Testis (tissue), 2 donors: ENCODE measurements at regions not wholly inside any gene's neighbourhood (a gene's known extent, or its start where the extent isn't known, plus 50 kb on each side); places are given as distances from the start of the nearest gene placed in this dataset.

Experiments used
- DNase-seq: peaks from one replicate; pipeline ENCODE4 v3.0.0-alpha.2; 2019
- H3K27ac ChIP-seq, 2 donors: fragments of 200-600 bp; sonication (generic); one replicate each; pipeline ENCODE4 v1.5.1; 2019
- H3K27me3 ChIP-seq: fragments of 200-600 bp; sonication (generic); one replicate; pipeline ENCODE4 v1.5.1; 2019
- H3K36me3 ChIP-seq: fragments of 200-600 bp; sonication (generic); one replicate; pipeline ENCODE4 v1.5.1; 2017; ENCODE audit warnings: low read depth; ENCODE audit errors: missing control alignments
- H3K4me1 ChIP-seq: fragments of 200-600 bp; sonication (generic); one replicate; pipeline ENCODE4 v1.5.1; 2019
- H3K4me3 ChIP-seq, 2 donors: fragments of 200-600 bp; sonication (generic); one replicate each; pipeline ENCODE4 v1.5.1; 2017 to 2019
- H3K9me3 ChIP-seq: fragments of 200-600 bp; sonication (generic); one replicate; pipeline ENCODE4 v1.5.1; 2017
- POLR2A ChIP-seq: fragments of 450-650 bp; IDR thresholded peaks from one replicate; pipeline ENCODE4 v1.6.1; 2017; ENCODE audit warnings: antibody characterized with exemption, mild to moderate bottlenecking, moderate library complexity
- WGBS, 2 donors: methylation state at CpG; one replicate each; pipeline ENCODE4 v1.1.5; 2018; 5-methylcytosine and 5-hydroxymethylcytosine counted together
- intact Hi-C: fragments of 100-400 bp; cut with DNase I; formaldehyde crosslinking; loops from one replicate; pipeline ENCODE4 v1.15.1; 2023; ENCODE audit warnings: low total_unique reads
- TF ChIP-seq, protein P1 (sequence below), 3 experiments: fragments of 450-650 bp in 2 of 3; fragments of 200-600 bp in 1 of 3; sonication (generic) in 1 of 3; IDR thresholded peaks; one replicate each; pipeline ENCODE4 v1.5.1; 2016 to 2019; ENCODE audit warnings: antibody characterized with exemption in 3 of 3, mild to moderate bottlenecking in 2 of 3, moderate library complexity in 1 of 3

DNA sequence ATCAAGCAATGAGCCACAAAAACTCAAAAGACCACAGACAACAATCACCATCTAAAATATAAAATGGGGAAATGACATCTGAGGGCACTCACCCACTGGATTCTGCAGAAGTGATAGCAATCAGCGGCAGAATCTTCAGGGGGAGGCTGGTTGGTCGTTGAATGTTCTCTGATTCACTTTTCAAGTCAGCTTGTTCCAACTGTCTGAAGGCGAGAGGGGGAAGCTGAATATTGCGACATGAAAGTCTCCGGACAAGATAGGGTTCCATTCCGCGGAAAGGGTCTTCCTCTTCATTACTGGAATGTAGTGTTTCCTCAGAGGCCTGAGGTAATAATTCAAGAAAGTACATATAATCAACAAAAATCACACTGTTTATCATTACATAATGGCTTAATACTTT is 94.9 kb upstream of the PDE4D start:
- TF ChIP-seq, protein P1, sequence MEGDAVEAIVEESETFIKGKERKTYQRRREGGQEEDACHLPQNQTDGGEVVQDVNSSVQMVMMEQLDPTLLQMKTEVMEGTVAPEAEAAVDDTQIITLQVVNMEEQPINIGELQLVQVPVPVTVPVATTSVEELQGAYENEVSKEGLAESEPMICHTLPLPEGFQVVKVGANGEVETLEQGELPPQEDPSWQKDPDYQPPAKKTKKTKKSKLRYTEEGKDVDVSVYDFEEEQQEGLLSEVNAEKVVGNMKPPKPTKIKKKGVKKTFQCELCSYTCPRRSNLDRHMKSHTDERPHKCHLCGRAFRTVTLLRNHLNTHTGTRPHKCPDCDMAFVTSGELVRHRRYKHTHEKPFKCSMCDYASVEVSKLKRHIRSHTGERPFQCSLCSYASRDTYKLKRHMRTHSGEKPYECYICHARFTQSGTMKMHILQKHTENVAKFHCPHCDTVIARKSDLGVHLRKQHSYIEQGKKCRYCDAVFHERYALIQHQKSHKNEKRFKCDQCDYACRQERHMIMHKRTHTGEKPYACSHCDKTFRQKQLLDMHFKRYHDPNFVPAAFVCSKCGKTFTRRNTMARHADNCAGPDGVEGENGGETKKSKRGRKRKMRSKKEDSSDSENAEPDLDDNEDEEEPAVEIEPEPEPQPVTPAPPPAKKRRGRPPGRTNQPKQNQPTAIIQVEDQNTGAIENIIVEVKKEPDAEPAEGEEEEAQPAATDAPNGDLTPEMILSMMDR (IDR thresholded peaks at IDR 0.05) = no peak
- TF ChIP-seq POLR2A = no peak
- no peak overlapping the region for H3K27ac ChIP-seq
- no peak overlapping the region for H3K4me3 ChIP-seq
- 90 to 92% methylated on average over 7 of the region's 7 CpGs for WGBS, 2 donors
- no peaks in the 10 kb centered on the region for H3K36me3 ChIP-seq
- H3K4me1 ChIP-seq = no peaks in the 10 kb centered on the region
- no peaks in the 10 kb centered on the region for H3K9me3 ChIP-seq
- intact Hi-C loops = no loop called here
- no peaks in the 10 kb centered on the region for H3K27me3 ChIP-seq
- DNase-seq = no peak

DNA sequence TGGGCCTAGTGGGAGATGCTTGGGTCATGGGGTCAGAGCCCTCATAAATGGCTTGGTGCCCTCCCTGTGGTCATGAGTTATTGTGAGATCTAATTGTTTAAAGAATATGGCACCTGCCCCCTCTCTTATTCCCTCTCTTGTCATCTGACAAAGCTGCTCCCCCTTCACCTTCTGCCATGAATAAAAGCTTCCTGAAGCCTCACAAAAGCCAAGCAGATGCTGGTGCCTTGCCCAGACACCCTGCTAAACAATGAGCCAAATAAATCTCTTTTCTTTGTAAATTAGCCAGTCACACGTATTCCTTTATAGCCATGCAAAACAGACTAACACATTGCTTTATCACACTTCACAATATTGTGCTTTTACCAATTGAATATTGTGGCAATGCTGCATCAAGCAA is 82.8 kb upstream of the PDE4D start:
- H3K27ac ChIP-seq = no peak overlapping the region
- no peak for DNase-seq
- WGBS, 2 donors = 76 to 86% methylated on average over 1 of the region's 1 CpG
- H3K27me3 ChIP-seq = no peaks in the 10 kb centered on the region
- no peak overlapping the region for H3K4me3 ChIP-seq
- no peaks in the 10 kb centered on the region for H3K4me1 ChIP-seq
- TF ChIP-seq POLR2A = no peak
- TF ChIP-seq, protein P1 (IDR thresholded peaks at IDR 0.05) = no peak
- intact Hi-C loops = no loop called here
- no peaks in the 10 kb centered on the region for H3K36me3 ChIP-seq
- no peaks in the 10 kb centered on the region for H3K9me3 ChIP-seq

DNA sequence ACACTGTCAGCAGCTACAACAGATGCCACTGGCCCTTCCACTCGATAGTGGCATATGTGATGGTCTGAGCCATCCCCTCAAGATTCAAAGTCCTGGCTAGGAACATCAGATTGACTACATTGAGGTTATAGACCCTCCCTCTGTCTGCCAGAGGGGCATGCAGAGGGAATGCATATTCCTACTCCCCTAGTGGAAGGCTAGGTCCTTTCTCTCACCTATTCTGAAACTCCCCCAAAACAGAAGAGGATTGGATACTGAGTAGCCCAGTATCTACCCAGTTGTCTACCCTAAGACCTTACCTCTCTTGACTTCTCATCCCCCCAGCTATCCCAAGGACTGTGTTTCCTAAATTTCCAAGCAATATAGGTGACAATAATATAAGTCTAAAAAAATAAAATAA is 78.5 kb upstream of the PDE4D start:
- H3K4me3 ChIP-seq = no peak overlapping the region
- TF ChIP-seq POLR2A = no peak
- DNase-seq = no peak
- H3K9me3 ChIP-seq = no peaks in the 10 kb centered on the region
- whole genome bisulfite sequencing, 2 donors = 90 to 92% methylated on average over 1 of the region's 1 CpG
- H3K27me3 ChIP-seq = no peaks in the 10 kb centered on the region
- H3K4me1 ChIP-seq = no peaks in the 10 kb centered on the region
- no peaks in the 10 kb centered on the region for H3K36me3 ChIP-seq
- no peak overlapping the region for H3K27ac ChIP-seq
- intact Hi-C loops = no loop called here

DNA sequence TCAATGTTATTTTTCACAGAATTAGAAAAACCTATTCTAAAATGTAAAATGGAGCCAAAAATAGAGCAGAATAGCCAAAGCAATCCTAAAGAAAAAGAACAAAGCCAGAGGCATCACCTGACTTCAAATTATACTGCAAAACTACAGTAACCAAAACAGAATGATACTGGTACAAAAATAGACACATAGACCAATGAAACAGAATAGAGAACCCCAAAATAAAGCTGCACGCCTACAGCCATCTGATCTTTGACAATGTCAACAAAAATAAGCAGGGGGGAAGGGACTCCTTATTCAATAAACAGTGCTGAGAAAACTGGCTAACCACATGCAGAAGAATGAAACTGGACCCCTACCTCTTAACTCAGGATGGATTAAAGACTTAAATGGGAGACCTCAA is 65.8 kb upstream of the PDE4D start:
- H3K4me1 ChIP-seq = no peaks in the 10 kb centered on the region
- 93 to 94% methylated on average over 1 of the region's 1 CpG for WGBS, 2 donors
- no peak overlapping the region for H3K4me3 ChIP-seq
- H3K27ac ChIP-seq = no peak overlapping the region
- intact Hi-C loops = no loop called here
- no peaks in the 10 kb centered on the region for H3K36me3 ChIP-seq
- DNase-seq = no peak
- TF ChIP-seq, protein P1 (IDR thresholded peaks at IDR 0.05) = no peak
- TF ChIP-seq POLR2A = no peak
- H3K27me3 ChIP-seq = no peaks in the 10 kb centered on the region
- H3K9me3 ChIP-seq = no peaks in the 10 kb centered on the region

DNA sequence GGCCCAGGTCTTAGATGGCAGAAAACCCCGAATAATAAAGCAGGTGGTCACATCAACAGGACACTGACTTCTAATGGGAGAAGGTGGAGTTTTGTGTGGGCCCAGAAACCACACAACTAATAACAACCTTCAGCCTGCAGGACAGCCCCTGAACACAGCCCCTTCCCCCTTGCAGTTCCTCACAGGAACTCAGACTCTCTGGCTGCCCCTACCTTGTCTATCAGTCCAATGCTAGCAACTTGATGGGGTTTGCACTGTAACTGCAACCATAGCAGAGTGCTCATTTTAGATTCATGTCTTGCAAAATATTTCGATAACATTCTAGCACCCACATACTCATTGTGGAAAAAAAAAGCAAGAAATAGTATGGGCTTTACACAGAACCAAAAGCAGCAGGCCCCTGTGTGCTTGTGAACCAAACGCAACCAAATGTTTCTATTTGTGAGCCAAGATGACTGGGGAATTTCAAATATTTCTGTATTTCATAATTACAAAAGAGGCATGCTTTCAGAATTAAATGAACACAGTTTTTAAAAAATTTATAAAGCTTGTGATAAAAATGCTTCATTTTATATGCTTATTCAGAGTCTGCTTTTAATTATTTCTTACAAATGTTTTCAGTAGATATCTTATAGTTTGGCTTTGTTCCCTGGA is 62.7 kb upstream of the PDE4D start:
- WGBS, 2 donors = 74 to 75% methylated on average over 3 of the region's 3 CpGs
- no peaks in the 10 kb centered on the region for H3K4me1 ChIP-seq
- H3K4me3 ChIP-seq = no peak overlapping the region
- no peaks in the 10 kb centered on the region for H3K36me3 ChIP-seq
- no peak for DNase-seq
- intact Hi-C loops = no loop called here
- no peaks in the 10 kb centered on the region for H3K9me3 ChIP-seq
- H3K27ac ChIP-seq = no peak overlapping the region
- no peaks in the 10 kb centered on the region for H3K27me3 ChIP-seq
- TF ChIP-seq POLR2A = no peak
- TF ChIP-seq, protein P1 (IDR thresholded peaks at IDR 0.05) = no peak
